DOHH2 (cell line): ENCODE measurements at regions not wholly inside any gene's neighbourhood (a gene's known extent, or its start where the extent isn't known, plus 50 kb on each side); places are given as distances from the start of the nearest gene placed in this dataset.

Experiments
- CTCF ChIP-seq: fragments of 200-600 bp; sonication (generic); IDR thresholded peaks from one replicate; pipeline ENCODE4 v1.5.1; 2014; ENCODE audit warnings: antibody characterized with exemption, mild to moderate bottlenecking, low read depth, low read length; ENCODE audit not compliant: poor library complexity, severe bottlenecking
- EZH2phosphoT487 ChIP-seq: fragments of 200-600 bp; sonication (generic); IDR thresholded peaks from 2 replicates; pipeline ENCODE4 v1.6.1; 2017; ENCODE audit warnings: borderline replicate concordance, mild to moderate bottlenecking, antibody characterized with exemption, low read length, moderate library complexity, mixed read lengths

GRCh38 chr6:47106721-47107197 lies 64.6 kb upstream of the ADGRF1 start:
- TF ChIP-seq CTCF (no peak), EZH2phosphoT487 (no peak)
